ENCODE measurements at regions not wholly inside any gene's neighbourhood (a gene's known extent, or its start where the extent isn't known, plus 50 kb on each side); places are given as distances from the start of the nearest gene placed in this dataset.

DNA sequence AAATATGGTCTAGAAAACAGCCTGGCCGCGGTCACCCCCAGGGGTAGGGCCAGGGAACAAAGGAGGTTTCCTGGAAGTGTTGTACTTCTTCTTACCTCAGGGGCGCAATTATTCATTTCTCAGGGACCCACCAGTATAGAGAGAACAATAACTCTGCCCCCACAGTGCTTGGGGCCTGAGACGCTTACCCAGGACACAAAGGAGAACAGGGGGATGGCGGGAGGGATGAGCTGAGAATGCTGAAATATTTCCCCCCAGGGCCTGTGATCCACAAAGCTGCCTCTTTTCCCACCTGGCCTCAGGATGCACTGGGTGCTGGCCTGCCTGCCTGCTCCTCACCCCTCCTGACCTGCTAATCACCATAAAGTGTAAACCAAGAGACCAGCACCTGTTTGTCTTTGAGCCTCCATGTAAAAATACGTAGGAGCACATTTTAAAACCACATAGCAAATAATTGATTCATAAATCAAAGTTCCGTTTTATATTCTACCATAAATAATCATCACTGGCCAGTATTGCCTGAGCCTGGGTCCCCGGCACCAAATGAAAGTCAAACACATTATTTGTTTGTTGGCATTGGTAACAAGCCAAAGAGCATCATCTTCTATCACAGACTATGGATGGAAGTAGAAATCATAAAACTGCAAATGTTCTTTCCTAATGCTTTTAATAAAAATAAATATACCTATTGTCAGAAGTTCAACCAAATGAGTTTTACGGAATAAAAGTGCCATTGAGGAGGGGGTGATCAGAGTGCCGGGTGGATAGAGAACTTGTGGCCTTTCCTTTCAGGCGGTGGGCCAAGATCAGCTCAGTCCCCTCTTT is 67.3 kb upstream of the RMDN2 start:
- H2AFZ ChIP-seq (ENCODE audit: low read length) = peak overlapping the region; percentile 69
- no peaks in the 10 kb centered on the region for H3K9me3 ChIP-seq (ENCODE audit: low read depth, low read length)
- H4K20me1 ChIP-seq (ENCODE audit: insufficient read depth, low read length) = no peaks in the 10 kb centered on the region
- no peak overlapping the region for H3K4me3 ChIP-seq (ENCODE audit: insufficient read depth, low read length)
- TF ChIP-seq, protein P1, sequence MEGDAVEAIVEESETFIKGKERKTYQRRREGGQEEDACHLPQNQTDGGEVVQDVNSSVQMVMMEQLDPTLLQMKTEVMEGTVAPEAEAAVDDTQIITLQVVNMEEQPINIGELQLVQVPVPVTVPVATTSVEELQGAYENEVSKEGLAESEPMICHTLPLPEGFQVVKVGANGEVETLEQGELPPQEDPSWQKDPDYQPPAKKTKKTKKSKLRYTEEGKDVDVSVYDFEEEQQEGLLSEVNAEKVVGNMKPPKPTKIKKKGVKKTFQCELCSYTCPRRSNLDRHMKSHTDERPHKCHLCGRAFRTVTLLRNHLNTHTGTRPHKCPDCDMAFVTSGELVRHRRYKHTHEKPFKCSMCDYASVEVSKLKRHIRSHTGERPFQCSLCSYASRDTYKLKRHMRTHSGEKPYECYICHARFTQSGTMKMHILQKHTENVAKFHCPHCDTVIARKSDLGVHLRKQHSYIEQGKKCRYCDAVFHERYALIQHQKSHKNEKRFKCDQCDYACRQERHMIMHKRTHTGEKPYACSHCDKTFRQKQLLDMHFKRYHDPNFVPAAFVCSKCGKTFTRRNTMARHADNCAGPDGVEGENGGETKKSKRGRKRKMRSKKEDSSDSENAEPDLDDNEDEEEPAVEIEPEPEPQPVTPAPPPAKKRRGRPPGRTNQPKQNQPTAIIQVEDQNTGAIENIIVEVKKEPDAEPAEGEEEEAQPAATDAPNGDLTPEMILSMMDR (IDR thresholded peaks at IDR 0.05; ENCODE audit: extremely low read depth, low read depth, low read length) = no peak
- peak overlapping the region; percentile 62 for H3K27ac ChIP-seq (ENCODE audit: low read depth, low read length)
- H3K4me2 ChIP-seq (ENCODE audit: insufficient read depth, low read length) = peak overlapping the region; percentile 62
- no peaks in the 10 kb centered on the region for H3K79me2 ChIP-seq (ENCODE audit: insufficient read depth, low read length)
- peak; percentile 46 for DNase-seq (ENCODE audit: insufficient read length, low spot score, missing footprints)
- peaks cover 32% of the 10 kb centered on the region for H3K4me1 ChIP-seq (ENCODE audit: insufficient read depth, low read length)
- no peaks in the 10 kb centered on the region for H3K27me3 ChIP-seq (ENCODE audit: insufficient read depth, low read length)
- no peaks in the 10 kb centered on the region for H3K36me3 ChIP-seq (ENCODE audit: insufficient read depth, low read length)

DNA sequence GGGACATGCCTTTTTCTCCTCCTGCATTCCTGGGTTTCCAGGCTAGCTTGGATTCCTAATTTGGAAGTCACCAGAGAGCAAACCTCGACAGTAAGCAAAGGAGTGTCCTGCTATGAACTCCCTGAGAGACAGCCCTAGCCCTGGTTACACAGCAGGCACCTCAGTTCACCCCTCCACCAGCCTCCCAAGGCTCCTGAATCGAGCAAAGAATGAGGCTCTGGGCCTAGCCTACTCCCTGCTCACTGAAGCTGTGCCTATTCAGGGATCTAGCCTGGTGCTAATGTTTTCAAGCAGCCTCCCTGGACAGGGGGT is 66.7 kb upstream of the RMDN2 start:
- DNase-seq (ENCODE audit: insufficient read length, low spot score, missing footprints) = peak; percentile 91
- no peaks in the 10 kb centered on the region for H3K79me2 ChIP-seq (ENCODE audit: insufficient read depth, low read length)
- H2AFZ ChIP-seq (ENCODE audit: low read length) = peak overlapping the region; percentile 69
- no peak overlapping the region for H3K4me3 ChIP-seq (ENCODE audit: insufficient read depth, low read length)
- no peaks in the 10 kb centered on the region for H3K36me3 ChIP-seq (ENCODE audit: insufficient read depth, low read length)
- H3K27me3 ChIP-seq (ENCODE audit: insufficient read depth, low read length) = no peaks in the 10 kb centered on the region
- TF ChIP-seq, protein P1 (IDR thresholded peaks at IDR 0.05; ENCODE audit: extremely low read depth, low read depth, low read length) = no peak
- H3K27ac ChIP-seq (ENCODE audit: low read depth, low read length) = peak overlapping the region; percentile 62
- no peaks in the 10 kb centered on the region for H4K20me1 ChIP-seq (ENCODE audit: insufficient read depth, low read length)
- no peaks in the 10 kb centered on the region for H3K9me3 ChIP-seq (ENCODE audit: low read depth, low read length)
- peak overlapping the region; percentile 62 for H3K4me2 ChIP-seq (ENCODE audit: insufficient read depth, low read length)
- H3K4me1 ChIP-seq (ENCODE audit: insufficient read depth, low read length) = peaks cover 32% of the 10 kb centered on the region

DNA sequence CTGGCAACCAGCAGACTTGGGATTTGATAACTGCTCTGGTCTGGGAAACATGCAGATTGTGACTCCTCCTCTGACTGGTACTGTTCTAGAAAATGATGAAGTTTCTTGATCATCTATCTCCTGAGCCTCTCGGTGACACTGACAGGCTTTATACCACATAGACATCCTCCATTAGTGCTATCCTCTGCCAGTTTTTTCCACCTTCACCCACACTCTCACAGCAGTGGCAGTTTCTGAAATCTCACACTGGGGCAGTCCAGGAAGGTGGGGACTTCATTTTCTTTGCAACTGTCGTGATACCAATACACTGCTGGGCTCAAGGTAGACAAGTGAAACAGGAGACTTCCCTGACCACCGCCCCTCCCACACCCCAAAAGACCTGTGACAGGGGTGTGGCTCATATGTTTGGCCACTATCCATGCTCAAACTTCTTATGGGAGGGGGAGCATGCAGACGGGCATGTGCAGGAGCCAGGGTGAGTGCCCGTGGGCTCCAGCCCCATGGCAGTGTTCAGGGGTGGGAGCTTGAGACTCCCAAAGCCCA is 66.3 kb upstream of the RMDN2 start:
- Histone ChIP-seq H3K36me3 (ENCODE audit: insufficient read depth, low read length) (no peaks in the 10 kb centered on the region), H2AFZ (ENCODE audit: low read length) (peak overlapping the region; percentile 69), H4K20me1 (ENCODE audit: insufficient read depth, low read length) (no peaks in the 10 kb centered on the region), H3K4me3 (ENCODE audit: insufficient read depth, low read length) (no peak overlapping the region), H3K4me1 (ENCODE audit: insufficient read depth, low read length) (peaks cover 32% of the 10 kb centered on the region), H3K79me2 (ENCODE audit: insufficient read depth, low read length) (no peaks in the 10 kb centered on the region), H3K27ac (ENCODE audit: low read depth, low read length) (peak overlapping the region; percentile 62), H3K9me3 (ENCODE audit: low read depth, low read length) (no peaks in the 10 kb centered on the region), H3K27me3 (ENCODE audit: insufficient read depth, low read length) (no peaks in the 10 kb centered on the region), H3K4me2 (ENCODE audit: insufficient read depth, low read length) (peak overlapping the region; percentile 62)
- no peak for DNase-seq (ENCODE audit: insufficient read length, low spot score, missing footprints)
- TF ChIP-seq, protein P1 (IDR thresholded peaks at IDR 0.05; ENCODE audit: extremely low read depth, low read depth, low read length) = no peak

DNA sequence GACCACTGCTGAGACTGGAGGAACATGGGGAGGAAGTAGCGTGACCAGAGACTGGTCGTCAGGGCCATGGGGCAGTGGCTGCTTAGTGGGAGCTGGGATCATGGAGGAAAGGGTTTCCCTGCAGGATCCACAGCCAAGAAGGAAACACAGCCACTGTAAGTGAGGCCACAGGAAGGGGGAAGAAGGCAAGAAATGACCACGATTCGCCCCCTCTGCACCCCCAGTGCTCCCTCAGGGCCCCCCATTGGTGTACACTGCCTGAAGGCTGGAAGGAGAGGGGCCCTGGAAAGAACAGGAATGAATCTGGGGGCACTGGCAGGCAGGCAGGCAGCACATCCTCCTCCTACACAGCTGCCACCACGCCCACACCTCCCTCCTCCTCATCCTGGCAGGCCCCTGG is 62.5 kb upstream of the RMDN2 start:
- Histone ChIP-seq H3K27ac (ENCODE audit: low read depth, low read length) (no peak overlapping the region), H3K4me1 (ENCODE audit: insufficient read depth, low read length) (peaks cover 16% of the 10 kb centered on the region), H3K27me3 (ENCODE audit: insufficient read depth, low read length) (no peaks in the 10 kb centered on the region), H3K4me3 (ENCODE audit: insufficient read depth, low read length) (no peak overlapping the region), H3K9me3 (ENCODE audit: low read depth, low read length) (no peaks in the 10 kb centered on the region), H4K20me1 (ENCODE audit: insufficient read depth, low read length) (no peaks in the 10 kb centered on the region), H3K4me2 (ENCODE audit: insufficient read depth, low read length) (no peak overlapping the region), H3K79me2 (ENCODE audit: insufficient read depth, low read length) (no peaks in the 10 kb centered on the region), H2AFZ (ENCODE audit: low read length) (no peak overlapping the region), H3K36me3 (ENCODE audit: insufficient read depth, low read length) (no peaks in the 10 kb centered on the region)
- DNase-seq (ENCODE audit: insufficient read length, low spot score, missing footprints) = no peak
- TF ChIP-seq, protein P1 (IDR thresholded peaks at IDR 0.05; ENCODE audit: extremely low read depth, low read depth, low read length) = no peak
